Loucy (cell line): ENCODE measurements at regions not wholly inside any gene's neighbourhood (a gene's known extent, or its start where the extent isn't known, plus 50 kb on each side); places are given as distances from the start of the nearest gene placed in this dataset.
A peak's percentile ranks its signal among the peaks of the same experiment; 100 is the strongest.

ENCODE experiments used
- H2AFZ ChIP-seq: fragments of 200-600 bp; sonication (generic); 2 replicates; pipeline ENCODE4 v1.6.0; 2016; ENCODE audit warnings: antibody characterized with exemption, mild to moderate bottlenecking, low read length, moderate library complexity
- H3F3A ChIP-seq: fragments of 200-600 bp; 2 replicates; pipeline ENCODE4 v1.6.0; 2016; ENCODE audit warnings: antibody characterized with exemption, low read depth, mild to moderate bottlenecking
- H3K27me3 ChIP-seq: fragments of 200-600 bp; sonication (generic); 2 replicates; pipeline ENCODE4 v1.6.1; 2014; ENCODE audit warnings: low read length, mild to moderate bottlenecking; ENCODE audit not compliant: insufficient read depth, poor library complexity, severe bottlenecking
- H3K36me3 ChIP-seq: fragments of 200-600 bp; sonication (generic); 2 replicates; pipeline ENCODE4 v1.6.1; 2016; ENCODE audit warnings: low read length; ENCODE audit not compliant: insufficient read depth
- H3K4me1 ChIP-seq: fragments of 200-600 bp; sonication (generic); 2 replicates; pipeline ENCODE4 v1.5.1; 2014; ENCODE audit warnings: low read length, mild to moderate bottlenecking; ENCODE audit not compliant: insufficient read depth, poor library complexity, severe bottlenecking
- H3K4me2 ChIP-seq: fragments of 200-600 bp; sonication (generic); 2 replicates; pipeline ENCODE4 v1.6.0; 2014; ENCODE audit warnings: antibody characterized with exemption, low read length, low read depth, mild to moderate bottlenecking; ENCODE audit not compliant: poor library complexity, severe bottlenecking
- H3K4me3 ChIP-seq: fragments of 200-600 bp; sonication (generic); 2 replicates; pipeline ENCODE4 v1.5.1; 2014; ENCODE audit warnings: low read length, mild to moderate bottlenecking, mixed read lengths; ENCODE audit not compliant: poor library complexity, severe bottlenecking
- H3K79me2 ChIP-seq: fragments of 200-600 bp; sonication (generic); 2 replicates; pipeline ENCODE4 v1.6.1; 2014; ENCODE audit warnings: low read length; ENCODE audit not compliant: insufficient read depth
- H3K9ac ChIP-seq: fragments of 200-600 bp; sonication (generic); 2 replicates; pipeline ENCODE4 v1.6.0; 2014; ENCODE audit warnings: mild to moderate bottlenecking, low read depth, low read length, moderate library complexity; ENCODE audit not compliant: poor library complexity, severe bottlenecking
- H3K9me2 ChIP-seq: fragments of 200-600 bp; sonication (generic); replicated peaks from 2 replicates; pipeline ENCODE4 v1.6.1; 2016; ENCODE audit warnings: low read depth, low read length, mixed read lengths
- H3K9me3 ChIP-seq: fragments of 200-600 bp; sonication (generic); 2 replicates; pipeline ENCODE4 v1.6.1; 2014; ENCODE audit warnings: mild to moderate bottlenecking, antibody characterized with exemption, low read length, low read depth; ENCODE audit not compliant: insufficient read depth
- H4K20me1 ChIP-seq: fragments of 200-600 bp; sonication (generic); 2 replicates; pipeline ENCODE4 v1.6.0; 2014; ENCODE audit warnings: antibody characterized with exemption, low read length, mild to moderate bottlenecking; ENCODE audit not compliant: insufficient read depth, poor library complexity, severe bottlenecking
- CTCF ChIP-seq: fragments of 200-600 bp; sonication (generic); conservative IDR thresholded peaks from 2 replicates; pipeline ENCODE4 v1.5.1; 2014; ENCODE audit warnings: mild to moderate bottlenecking, antibody characterized with exemption, low read length
- EZH2phosphoT487 ChIP-seq: fragments of 200-600 bp; IDR thresholded peaks from 2 replicates; pipeline ENCODE4 v1.6.1; 2018; ENCODE audit warnings: antibody characterized with exemption, mild to moderate bottlenecking, moderate library complexity, borderline replicate concordance

DNA sequence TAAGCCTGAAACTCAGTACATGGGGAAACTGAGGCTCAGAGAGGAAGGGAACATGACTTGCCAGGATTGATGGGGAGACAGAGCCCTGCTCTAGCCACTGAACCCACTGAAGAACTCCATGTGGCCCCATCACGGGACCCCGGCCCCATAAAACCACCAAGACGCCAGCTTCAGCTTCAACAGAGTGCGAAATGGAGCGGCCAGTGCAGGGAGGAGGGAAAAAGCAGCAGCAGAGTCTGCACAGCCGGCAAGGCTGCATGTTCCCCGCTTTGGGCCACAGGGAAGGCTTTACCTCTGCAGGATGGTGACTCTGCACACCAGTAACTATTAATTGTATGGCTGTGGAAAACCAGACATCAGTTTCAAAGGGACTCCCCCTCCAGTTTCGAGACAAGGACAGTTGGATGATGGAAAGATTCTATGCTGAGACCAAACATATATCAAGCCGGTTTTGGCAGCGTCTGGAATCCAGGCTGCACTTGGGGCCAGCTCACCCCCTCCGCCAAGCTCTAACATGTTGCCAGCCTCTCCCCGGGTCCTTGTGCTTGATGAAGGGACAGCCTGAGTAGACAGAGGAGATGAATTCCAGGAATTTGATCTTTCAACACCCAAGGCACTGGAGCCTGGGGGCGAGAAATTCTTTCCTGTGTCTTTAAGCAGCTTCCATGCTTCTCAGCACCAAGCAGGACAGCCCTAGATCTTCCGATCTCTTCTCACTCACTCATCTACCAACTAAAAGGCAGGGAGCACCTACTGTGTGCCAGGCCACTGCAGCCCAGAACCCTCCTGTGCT lies 55.7 kb upstream of the BCL11B start:
- TF ChIP-seq EZH2phosphoT487 (no peak), CTCF (no peak; the same call in 1 of the 2 replicates)
- H3K79me2 ChIP-seq = no peaks in the 10 kb centered on the region
- no peaks in the 10 kb centered on the region for H3F3A ChIP-seq
- no peaks in the 10 kb centered on the region for H3K27me3 ChIP-seq
- H3K36me3 ChIP-seq = no peaks in the 10 kb centered on the region
- H2AFZ ChIP-seq = no peak overlapping the region
- H3K9me3 ChIP-seq = no peaks in the 10 kb centered on the region
- no peak overlapping the region for H3K4me2 ChIP-seq
- H3K4me3 ChIP-seq = no peak overlapping the region
- no peaks in the 10 kb centered on the region for H3K4me1 ChIP-seq
- no peaks in the 10 kb centered on the region for H3K9me2 ChIP-seq
- H3K9ac ChIP-seq = no peak overlapping the region
- no peaks in the 10 kb centered on the region for H4K20me1 ChIP-seq

DNA sequence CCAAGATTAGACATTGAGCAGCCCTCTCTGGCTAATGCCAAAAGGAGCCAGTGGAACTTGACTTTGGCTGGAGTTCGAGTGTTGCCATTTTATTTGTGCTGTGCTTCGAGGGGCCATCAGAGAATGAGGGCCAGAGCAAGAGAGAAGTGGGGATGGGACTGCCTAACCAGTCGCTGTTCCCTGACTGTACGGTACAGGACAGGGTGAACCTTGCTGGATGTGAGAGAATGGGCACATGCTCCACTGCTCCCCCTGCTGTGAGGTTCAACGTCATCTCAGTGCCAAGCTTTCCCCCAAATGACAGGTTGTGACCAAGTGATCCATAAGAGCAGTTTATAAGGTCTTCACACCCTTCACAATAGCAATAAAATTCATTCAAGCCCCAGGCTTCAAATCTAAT lies 55.1 kb upstream of the BCL11B start:
- Histone ChIP-seq H3K9me2 (no peaks in the 10 kb centered on the region), H4K20me1 (no peaks in the 10 kb centered on the region), H3K9ac (no peak overlapping the region), H3K4me3 (no peak overlapping the region), H2AFZ (no peak overlapping the region), H3K27me3 (no peaks in the 10 kb centered on the region), H3K4me2 (no peak overlapping the region), H3K9me3 (no peaks in the 10 kb centered on the region), H3K36me3 (no peaks in the 10 kb centered on the region), H3F3A (no peaks in the 10 kb centered on the region), H3K79me2 (no peaks in the 10 kb centered on the region), H3K4me1 (no peaks in the 10 kb centered on the region)
- peak; percentile 35 for TF ChIP-seq CTCF
- no peak for TF ChIP-seq EZH2phosphoT487

GRCh38 chr14:99326041-99326710 lies 54.2 kb upstream of the BCL11B start:
- no peaks in the 10 kb centered on the region for H3K9me2 ChIP-seq
- H3K36me3 ChIP-seq = no peaks in the 10 kb centered on the region
- H4K20me1 ChIP-seq = no peaks in the 10 kb centered on the region
- TF ChIP-seq EZH2phosphoT487 (no peak), CTCF (no peak)
- no peaks in the 10 kb centered on the region for H3K4me1 ChIP-seq
- H2AFZ ChIP-seq = no peak overlapping the region
- no peak overlapping the region for H3K9ac ChIP-seq
- no peaks in the 10 kb centered on the region for H3F3A ChIP-seq
- H3K4me2 ChIP-seq = no peak overlapping the region
- no peaks in the 10 kb centered on the region for H3K27me3 ChIP-seq
- no peaks in the 10 kb centered on the region for H3K79me2 ChIP-seq
- no peak overlapping the region for H3K4me3 ChIP-seq
- no peaks in the 10 kb centered on the region for H3K9me3 ChIP-seq
